ENCODE measurements at regions not wholly inside any gene's neighbourhood (a gene's known extent, or its start where the extent isn't known, plus 50 kb on each side); places are given as distances from the start of the nearest gene placed in this dataset.

- TF ChIP-seq SIN3A (IDR thresholded peaks at IDR 0.05; ENCODE audit: low read depth) (no peak), POLR2AphosphoS5 (IDR thresholded peaks at IDR 0.05; ENCODE audit: low read depth, low read length) (no peak), ATF3 (IDR thresholded peaks at IDR 0.05) (no peak), EZH2 (IDR thresholded peaks at IDR 0.05) (no peak), POLR2A (IDR thresholded peaks at IDR 0.05; ENCODE audit: borderline replicate concordance, extremely low read depth, insufficient read depth, insufficient read length) (no peak)
Measured at GRCh38 chr14:100651999-100652508, 64.8 kb upstream of the BEGAIN start.

Measured in HCT116 (cell line).